ENCODE measurements at regions not wholly inside any gene's neighbourhood (a gene's known extent, or its start where the extent isn't known, plus 50 kb on each side); places are given as distances from the start of the nearest gene placed in this dataset.

GRCh38 chr1:90564164-90564563 lies 152.9 kb downstream of the BARHL2 start:
- TF ChIP-seq CTCF (IDR thresholded peaks at IDR 0.05; ENCODE audit: low read length) (no peak), EZH2 (IDR thresholded peaks at IDR 0.05; ENCODE audit: borderline replicate concordance, low read length) (no peak)
